Ovary (tissue), 7 donors: ENCODE measurements at regions not wholly inside any gene's neighbourhood (a gene's known extent, or its start where the extent isn't known, plus 50 kb on each side); places are given as distances from the start of the nearest gene placed in this dataset.

Experiments used
- DNase-seq, 5 donors: peaks; one replicate each; pipeline ENCODE4 v3.0.0-alpha.2; 2019 to 2020
- H3K27ac ChIP-seq, 2 donors: fragments of 200-600 bp; one replicate each; pipeline versions ENCODE4 v1.5.1 to v1.8.0; 2019 to 2022
- H3K27me3 ChIP-seq: fragments of 200-600 bp; one replicate; pipeline ENCODE4 v1.8.0; 2022
- H3K36me3 ChIP-seq: fragments of 200-600 bp; sonication (generic); one replicate; pipeline ENCODE4 v1.5.1; 2019
- H3K4me1 ChIP-seq: one replicate; pipeline ENCODE4 v1.8.1; 2013; ENCODE audit warnings: mild to moderate bottlenecking, moderate library complexity; ENCODE audit not compliant: insufficient read depth
- H3K4me3 ChIP-seq: fragments of 200-600 bp; sonication (generic); one replicate; pipeline ENCODE4 v1.5.1; 2017
- H3K9me3 ChIP-seq, 2 donors: fragments of 200-600 bp in 1 of 2; sonication (generic) in 1 of 2; one replicate each; pipeline versions ENCODE4 v1.5.1 to v1.8.1; 2013 to 2019; ENCODE audit warnings: mild to moderate bottlenecking in 1 of 2, moderate library complexity in 1 of 2
- EP300 ChIP-seq: sonication (generic); formaldehyde crosslinking; IDR thresholded peaks from one replicate; pipeline ENCODE4 v1.6.1; 2017; ENCODE audit warnings: antibody characterized with exemption
- POLR2A ChIP-seq: fragments of 450-650 bp; IDR thresholded peaks from one replicate; pipeline ENCODE4 v1.6.1; 2017; ENCODE audit warnings: antibody characterized with exemption, mild to moderate bottlenecking, moderate library complexity
- WGBS, 3 donors: extraction: QIAGEN DNeasy Blood & Tissue Kit in 1 of 3; methylation state at CpG; one replicate each; pipeline versions ENCODE4 v1.1.5 to v1.1.7; 2013 to 2017; 5-methylcytosine and 5-hydroxymethylcytosine counted together
- intact Hi-C, 4 donors: fragments of 100-400 bp; cut with DNase I; formaldehyde crosslinking; loops; one replicate each; pipeline versions ENCODE4 v1.11.0 to v1.15.1; 2022 to 2023
- TF ChIP-seq, protein P1 (sequence below), 3 donors: fragments of 450-650 bp in 2 of 3; fragments of 200-600 bp in 1 of 3; IDR thresholded peaks; one replicate each; pipeline versions ENCODE4 v1.5.1 to v1.8.0; 2016 to 2022; ENCODE audit warnings: antibody characterized with exemption in 3 of 3, mild to moderate bottlenecking in 1 of 3
- donor health status: DM: no; HTN: no; CAD: no; lungs with moderate emphysema.
- donor health status: DM: no; HTN: no; CAD: no.
- donor health status: Bipolar disorder and iron deficiency.
- donor health status: DM: no; HTN: no; CAD: no.
- donor health status: DM: yes; HTN: yes; CAD: no.

DNA sequence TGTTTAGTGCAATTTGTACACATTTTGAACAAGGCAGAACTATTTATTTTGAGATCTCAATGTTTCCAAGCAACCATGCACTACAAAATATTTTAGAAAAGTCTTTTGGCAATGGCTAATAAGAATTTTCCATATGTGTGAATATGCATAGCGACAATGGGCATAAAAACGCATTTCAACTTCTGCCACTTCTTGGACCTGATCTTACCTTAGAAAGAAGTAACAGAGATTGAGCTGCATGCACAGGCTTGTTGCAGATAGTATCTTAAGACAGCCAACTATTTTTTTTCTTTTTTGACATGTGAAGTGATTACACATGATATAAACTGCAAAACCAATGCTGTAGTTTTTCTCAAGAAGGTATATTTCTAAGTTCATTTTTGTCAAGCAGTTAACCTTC, 210.4 kb upstream of the PHACTR1 start:
- intact Hi-C loops = no loop called here

DNA sequence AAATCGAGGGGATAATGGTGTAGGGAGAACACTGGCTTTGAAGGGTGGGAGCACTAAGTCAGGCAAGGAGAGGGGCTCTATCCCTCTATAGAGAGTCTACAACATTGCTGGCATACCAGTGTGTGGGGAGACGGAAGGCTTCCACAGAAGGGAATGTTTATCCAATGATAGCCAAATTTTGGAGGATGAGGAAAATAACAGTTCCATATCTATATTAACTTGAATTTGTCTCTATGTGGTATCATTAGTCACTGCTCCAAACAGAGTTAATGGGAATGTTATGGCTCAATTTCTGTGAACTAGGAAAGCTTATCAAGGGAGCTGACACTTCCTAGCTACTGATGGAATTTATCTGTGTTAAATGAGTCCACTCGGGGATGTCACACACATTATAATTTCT, 208.9 kb upstream of the PHACTR1 start:
- DNase-seq = no peak
- H3K4me3 ChIP-seq = no peak overlapping the region
- 20 to 34% (median 24%) methylated on average over 3 of the region's 3 CpGs for WGBS, 3 donors
- intact Hi-C loops = no loop called here
- TF ChIP-seq POLR2A (no peak), EP300 (no peak)
- TF ChIP-seq, protein P1, sequence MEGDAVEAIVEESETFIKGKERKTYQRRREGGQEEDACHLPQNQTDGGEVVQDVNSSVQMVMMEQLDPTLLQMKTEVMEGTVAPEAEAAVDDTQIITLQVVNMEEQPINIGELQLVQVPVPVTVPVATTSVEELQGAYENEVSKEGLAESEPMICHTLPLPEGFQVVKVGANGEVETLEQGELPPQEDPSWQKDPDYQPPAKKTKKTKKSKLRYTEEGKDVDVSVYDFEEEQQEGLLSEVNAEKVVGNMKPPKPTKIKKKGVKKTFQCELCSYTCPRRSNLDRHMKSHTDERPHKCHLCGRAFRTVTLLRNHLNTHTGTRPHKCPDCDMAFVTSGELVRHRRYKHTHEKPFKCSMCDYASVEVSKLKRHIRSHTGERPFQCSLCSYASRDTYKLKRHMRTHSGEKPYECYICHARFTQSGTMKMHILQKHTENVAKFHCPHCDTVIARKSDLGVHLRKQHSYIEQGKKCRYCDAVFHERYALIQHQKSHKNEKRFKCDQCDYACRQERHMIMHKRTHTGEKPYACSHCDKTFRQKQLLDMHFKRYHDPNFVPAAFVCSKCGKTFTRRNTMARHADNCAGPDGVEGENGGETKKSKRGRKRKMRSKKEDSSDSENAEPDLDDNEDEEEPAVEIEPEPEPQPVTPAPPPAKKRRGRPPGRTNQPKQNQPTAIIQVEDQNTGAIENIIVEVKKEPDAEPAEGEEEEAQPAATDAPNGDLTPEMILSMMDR (IDR thresholded peaks at IDR 0.05) = no peak
- no peaks in the 10 kb centered on the region for H3K4me1 ChIP-seq
- H3K27ac ChIP-seq = no peak overlapping the region
- H3K27me3 ChIP-seq = no peaks in the 10 kb centered on the region
- no peaks in the 10 kb centered on the region for H3K9me3 ChIP-seq
- no peaks in the 10 kb centered on the region for H3K36me3 ChIP-seq

More for the DNA sequence above, 210.4 kb upstream of the PHACTR1 start:
- WGBS, 3 donors = 80 to 86% (median 85%) methylated on average over 2 of the region's 2 CpGs
- H3K36me3 ChIP-seq = no peaks in the 10 kb centered on the region
- H3K4me1 ChIP-seq = no peaks in the 10 kb centered on the region
- H3K27me3 ChIP-seq = no peaks in the 10 kb centered on the region
- H3K27ac ChIP-seq = no peak overlapping the region
- TF ChIP-seq EP300 (no peak), POLR2A (no peak)
- TF ChIP-seq, protein P1 (IDR thresholded peaks at IDR 0.05) = no peak
- DNase-seq = no peak
- no peaks in the 10 kb centered on the region for H3K9me3 ChIP-seq
- no peak overlapping the region for H3K4me3 ChIP-seq

DNA sequence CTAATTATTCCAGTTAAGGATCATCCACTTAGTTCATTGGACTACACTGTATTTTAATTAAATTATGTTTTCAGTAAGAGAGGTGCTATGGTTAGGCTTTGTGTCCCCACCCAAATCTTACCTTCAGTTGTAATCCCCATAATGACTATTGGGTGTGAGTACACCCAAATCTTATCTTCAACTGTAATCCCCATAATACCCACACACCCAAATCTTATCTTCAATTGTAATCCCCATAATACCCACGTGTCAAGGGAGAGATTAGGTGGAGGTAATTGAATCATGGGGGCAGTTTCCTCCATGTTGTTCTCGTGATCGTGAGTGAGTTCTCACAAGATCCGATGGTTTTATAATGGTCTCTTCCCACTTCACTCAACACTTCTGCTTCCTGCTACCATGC, 208.0 kb upstream of the PHACTR1 start:
- 82 to 90% (median 88%) methylated on average over 4 of the region's 4 CpGs for WGBS, 3 donors
- no peaks in the 10 kb centered on the region for H3K27me3 ChIP-seq
- no peak overlapping the region for H3K4me3 ChIP-seq
- H3K4me1 ChIP-seq = no peaks in the 10 kb centered on the region
- intact Hi-C loops = no loop called here
- TF ChIP-seq EP300 (no peak), POLR2A (no peak)
- TF ChIP-seq, protein P1 (IDR thresholded peaks at IDR 0.05) = no peak
- no peaks in the 10 kb centered on the region for H3K9me3 ChIP-seq
- H3K36me3 ChIP-seq = no peaks in the 10 kb centered on the region
- DNase-seq = no peak
- H3K27ac ChIP-seq = no peak overlapping the region

DNA sequence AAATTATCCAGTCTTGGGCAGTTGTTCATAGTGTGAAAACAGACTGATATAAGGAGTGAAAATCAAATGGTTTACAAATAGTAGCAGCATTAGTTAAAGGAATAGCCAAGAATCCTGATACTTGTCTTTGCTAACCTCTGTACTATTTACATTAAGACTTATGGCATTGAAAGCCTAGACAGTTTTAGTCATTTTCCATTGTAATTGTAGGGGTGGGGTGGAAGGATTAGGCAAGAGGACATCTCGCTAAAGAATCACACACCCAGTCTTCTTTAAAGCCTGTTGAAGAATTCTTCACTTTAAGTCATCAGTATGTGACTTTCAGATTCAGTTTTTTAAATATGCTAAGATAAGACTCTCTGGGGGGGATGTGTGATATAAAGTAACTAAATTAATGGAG, 207.5 kb upstream of the PHACTR1 start:
- TF ChIP-seq, protein P1 (IDR thresholded peaks at IDR 0.05) = no peak
- TF ChIP-seq POLR2A (no peak), EP300 (no peak)
- H3K27ac ChIP-seq = no peak overlapping the region
- DNase-seq = no peak
- no peaks in the 10 kb centered on the region for H3K36me3 ChIP-seq
- no peak overlapping the region for H3K4me3 ChIP-seq
- H3K27me3 ChIP-seq = no peaks in the 10 kb centered on the region
- intact Hi-C loops = no loop called here
- H3K9me3 ChIP-seq = no peaks in the 10 kb centered on the region
- WGBS, 3 donors = 94 to 97% (median 94%) methylated on average over 1 of the region's 1 CpG
- no peaks in the 10 kb centered on the region for H3K4me1 ChIP-seq

DNA sequence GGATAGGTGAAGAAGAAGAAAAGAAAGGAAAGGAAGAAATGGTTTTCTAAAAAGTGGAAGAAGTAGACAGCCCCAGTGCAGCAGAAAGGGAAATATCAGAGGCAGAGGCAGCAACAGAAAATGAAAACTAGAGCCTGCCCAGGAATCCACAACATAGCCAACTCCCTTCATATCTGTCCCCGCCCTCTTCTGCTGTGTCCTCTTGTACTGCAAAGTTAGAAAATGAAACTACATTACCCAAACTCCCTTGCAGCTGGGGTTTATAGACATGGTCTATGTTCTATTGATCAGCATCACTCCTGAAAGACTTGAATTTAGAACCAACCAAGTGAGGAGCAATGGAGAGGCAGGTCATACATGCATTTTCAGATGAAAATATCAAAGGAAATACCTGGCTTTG, 200.5 kb upstream of the PHACTR1 start:
- H3K4me1 ChIP-seq = no peaks in the 10 kb centered on the region
- H3K4me3 ChIP-seq = no peak overlapping the region
- H3K27ac ChIP-seq = no peak overlapping the region
- no peak for TF ChIP-seq EP300
- TF ChIP-seq POLR2A = no peak
- TF ChIP-seq, protein P1 (IDR thresholded peaks at IDR 0.05) = no peak
- H3K27me3 ChIP-seq = no peaks in the 10 kb centered on the region
- DNase-seq = no peak
- intact Hi-C loops = no loop called here
- H3K36me3 ChIP-seq = no peaks in the 10 kb centered on the region
- no peaks in the 10 kb centered on the region for H3K9me3 ChIP-seq
- 12 to 41% (median 15%) methylated on average over 1 of the region's 1 CpG for WGBS, 3 donors
